OCI-LY7 (cell line): ENCODE measurements at regions not wholly inside any gene's neighbourhood (a gene's known extent, or its start where the extent isn't known, plus 50 kb on each side); places are given as distances from the start of the nearest gene placed in this dataset.

ENCODE experiments used
- CTCF ChIP-seq: fragments of 200-600 bp; sonication (generic); conservative IDR thresholded peaks from 2 replicates; pipeline ENCODE4 v1.5.1; 2014; ENCODE audit warnings: mild to moderate bottlenecking, antibody characterized with exemption, low read length, moderate library complexity, mixed read lengths
- EZH2phosphoT487 ChIP-seq: fragments of 200-600 bp; sonication (generic); IDR thresholded peaks from 2 replicates; pipeline ENCODE4 v1.6.1; 2018; ENCODE audit warnings: low read depth, borderline replicate concordance, mild to moderate bottlenecking, mixed run types, antibody characterized with exemption, low read length, moderate library complexity, mixed read lengths

- TF ChIP-seq CTCF (no peak), EZH2phosphoT487 (no peak)
These were observed 82.3 kb upstream of the NPHP3 start for GRCh38 chr3:132804498-132804897.
